DND-41 (cell line): ENCODE measurements at regions not wholly inside any gene's neighbourhood (a gene's known extent, or its start where the extent isn't known, plus 50 kb on each side); places are given as distances from the start of the nearest gene placed in this dataset.

ENCODE experiments used
- CTCF ChIP-seq: IDR thresholded peaks from 2 replicates; pipeline ENCODE4 v1.5.1; 2012; ENCODE audit warnings: borderline replicate concordance, low read length, moderate library complexity, mild to moderate bottlenecking; ENCODE audit not compliant: poor library complexity, severe bottlenecking; ENCODE audit errors: extremely low read depth
- EZH2 ChIP-seq: IDR thresholded peaks from 3 replicates; pipeline ENCODE4 v1.6.1; 2012; ENCODE audit warnings: borderline replicate concordance, low read depth, mild to moderate bottlenecking, moderate library complexity, low read length, inconsistent platforms; ENCODE audit not compliant: severe bottlenecking

DNA sequence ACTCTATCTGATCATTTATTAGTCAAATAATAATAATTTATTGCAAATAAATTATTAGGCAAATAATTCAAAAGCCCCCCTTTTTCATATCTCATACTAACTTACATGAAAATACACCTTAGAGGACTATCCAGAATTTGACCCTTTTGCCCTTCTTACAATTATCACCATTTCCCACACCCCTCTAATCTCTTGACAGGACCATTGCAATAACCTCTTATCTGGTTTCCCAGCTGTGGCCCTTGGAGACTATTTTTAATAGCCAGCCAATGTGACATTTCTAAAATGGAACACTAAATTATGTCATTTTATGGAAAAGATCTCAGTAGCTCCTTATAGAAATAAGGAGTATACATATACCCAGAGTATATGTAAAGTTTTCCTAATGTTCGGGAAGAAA, 588.4 kb upstream of the COX7C start:
- TF ChIP-seq CTCF (no peak), EZH2 (no peak)
